ENCODE measurements at regions not wholly inside any gene's neighbourhood (a gene's known extent, or its start where the extent isn't known, plus 50 kb on each side); places are given as distances from the start of the nearest gene placed in this dataset.

- TF ChIP-seq BHLHE40 (IDR thresholded peaks at IDR 0.05; ENCODE audit: borderline replicate concordance) (no peak), CTBP1 (IDR thresholded peaks at IDR 0.05; ENCODE audit: borderline replicate concordance) (no peak), ARNT (IDR thresholded peaks at IDR 0.05) (no peak), TARDBP (IDR thresholded peaks at IDR 0.05) (no peak), SP1 (IDR thresholded peaks at IDR 0.05) (no peak), FOXK2 (IDR thresholded peaks at IDR 0.05) (no peak), ELF4 (IDR thresholded peaks at IDR 0.05) (no peak), FOXM1 (IDR thresholded peaks at IDR 0.05; ENCODE audit: borderline replicate concordance) (no peak), PKNOX1 (IDR thresholded peaks at IDR 0.05) (no peak), HDGF (IDR thresholded peaks at IDR 0.05; ENCODE audit: borderline replicate concordance) (no peak), NFRKB (IDR thresholded peaks at IDR 0.05) (no peak)
These were observed 242.0 kb downstream of the TUSC7 start for GRCh38 chr3:116951610-116952009.
